Activated naive CD8-positive, alpha-beta T cell treated with anti-CD3 and anti-CD28 coated beads, Interleukin-2, amount 50 U/mL, for 24 hours (primary cell): ENCODE measurements at regions not wholly inside any gene's neighbourhood (a gene's known extent, or its start where the extent isn't known, plus 50 kb on each side); places are given as distances from the start of the nearest gene placed in this dataset.

ENCODE experiments used
- ATAC-seq: fragments of 150-1000 bp; cut with Tn5 transposase; one replicate; pipeline ENCODE4 v1.10.0; 2021
- DNase-seq: peaks from one replicate; pipeline ENCODE4 v3.0.0; 2021
- H3K27ac Mint-ChIP-seq: one replicate; pipeline ENCODE4 v1.8.0; 2021; ENCODE audit warnings: mild to moderate bottlenecking, mixed read lengths
- H3K27me3 Mint-ChIP-seq: one replicate; pipeline ENCODE4 v1.8.0; 2021; ENCODE audit warnings: mixed read lengths
- H3K36me3 Mint-ChIP-seq: one replicate; pipeline ENCODE4 v1.8.0; 2021; ENCODE audit warnings: low read depth, mixed read lengths
- H3K4me1 Mint-ChIP-seq: one replicate; pipeline ENCODE4 v1.8.0; 2021; ENCODE audit warnings: mixed read lengths
- H3K4me3 Mint-ChIP-seq: one replicate; pipeline ENCODE4 v1.8.0; 2021; ENCODE audit warnings: mild to moderate bottlenecking, moderate library complexity, mixed read lengths
- H3K9me3 Mint-ChIP-seq: one replicate; pipeline ENCODE4 v1.8.0; 2021; ENCODE audit warnings: mixed read lengths

DNA sequence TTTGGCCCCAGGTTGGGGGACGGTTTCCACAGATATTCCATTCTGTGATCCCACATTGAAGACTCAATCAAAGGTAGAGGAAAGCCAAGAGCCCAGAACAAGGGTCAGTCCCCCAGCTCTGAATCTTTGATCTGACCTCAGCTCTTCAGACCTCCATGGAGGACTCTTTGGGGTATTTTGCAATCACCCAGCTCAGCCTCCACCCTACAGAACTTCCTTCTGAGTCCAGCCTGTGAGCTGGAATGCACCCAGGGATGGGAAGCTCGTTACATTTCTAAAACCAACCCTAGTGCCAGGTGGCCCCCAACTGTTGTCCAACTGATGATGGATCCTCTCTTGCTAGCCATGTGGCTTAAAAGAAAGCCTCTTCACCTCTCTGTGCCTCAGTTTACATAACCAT lies 335.3 kb downstream of the MN1 start:
- Mint-ChIP-seq H3K27ac (no peak overlapping the region), H3K4me1 (no peaks in the 10 kb centered on the region), H3K36me3 (no peaks in the 10 kb centered on the region)

DNA sequence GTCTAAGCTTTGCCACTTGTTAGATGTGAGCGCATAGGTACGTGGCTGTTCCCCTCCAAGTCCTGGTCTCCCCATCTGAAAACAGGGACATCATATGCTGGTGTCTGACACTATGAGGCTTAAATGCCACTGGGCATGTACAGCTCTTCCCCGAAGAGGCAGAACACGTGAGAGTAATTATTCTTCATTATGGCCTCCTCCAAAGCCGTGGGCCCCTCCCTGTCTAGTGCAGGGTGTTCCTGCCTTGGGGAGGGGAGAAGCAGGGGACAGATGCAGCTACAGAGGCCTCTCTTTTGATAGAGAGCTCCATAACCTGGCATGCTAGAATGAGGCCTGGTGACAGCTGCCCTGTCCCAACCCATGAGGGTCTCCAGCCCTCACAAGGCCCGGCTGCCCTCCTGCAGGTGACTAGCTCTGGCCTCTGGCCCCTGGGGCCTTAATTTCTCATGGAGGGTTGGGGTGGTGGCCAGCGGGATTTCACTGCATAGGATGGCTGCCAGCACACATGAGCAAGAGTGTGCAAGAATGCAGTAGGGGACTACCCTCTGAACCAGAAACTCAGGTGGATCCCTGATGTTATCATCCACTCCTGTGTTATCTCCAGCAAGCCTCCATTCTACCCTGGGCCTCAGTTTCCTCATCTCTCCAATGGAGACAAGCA lies 334.6 kb downstream of the MN1 start:
- Mint-ChIP-seq H3K4me1 (no peaks in the 10 kb centered on the region), H3K36me3 (no peaks in the 10 kb centered on the region), H3K9me3 (no peaks in the 10 kb centered on the region), H3K27me3 (peaks cover 2% of the 10 kb centered on the region), H3K4me3 (no peak overlapping the region), H3K27ac (no peak overlapping the region)
- DNase-seq (no peak), ATAC-seq (no peak)

More for the DNA sequence above, 335.3 kb downstream of the MN1 start:
- no peak for ATAC-seq
- H3K27me3 Mint-ChIP-seq: peaks cover 3% of the 10 kb centered on the region
- H3K4me3 Mint-ChIP-seq: no peak overlapping the region
- no peak for DNase-seq
- H3K9me3 Mint-ChIP-seq: no peaks in the 10 kb centered on the region

DNA sequence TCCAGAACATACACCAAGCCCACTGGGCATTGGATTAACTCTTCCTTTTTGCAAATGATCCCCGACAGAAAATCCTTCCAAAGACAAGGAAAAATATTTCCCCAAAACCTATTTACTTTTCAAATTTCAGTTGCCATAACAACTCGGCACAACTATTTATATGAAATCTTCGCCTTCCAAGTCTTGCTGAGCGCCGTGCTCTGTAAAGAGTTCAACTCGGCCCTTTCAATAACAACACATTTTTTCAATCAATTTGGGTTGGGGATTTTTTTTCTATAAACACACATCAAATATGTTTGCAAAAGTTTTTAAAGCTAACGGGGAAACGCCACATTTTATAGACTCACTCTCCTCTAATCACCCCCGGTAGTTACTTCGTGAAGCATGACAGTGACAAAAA lies 333.8 kb downstream of the MN1 start:
- DNase-seq: no peak
- no peak for ATAC-seq
- Mint-ChIP-seq H3K36me3 (no peaks in the 10 kb centered on the region), H3K27ac (no peak overlapping the region), H3K4me1 (no peaks in the 10 kb centered on the region), H3K9me3 (no peaks in the 10 kb centered on the region), H3K4me3 (no peak overlapping the region), H3K27me3 (no peaks in the 10 kb centered on the region)

DNA sequence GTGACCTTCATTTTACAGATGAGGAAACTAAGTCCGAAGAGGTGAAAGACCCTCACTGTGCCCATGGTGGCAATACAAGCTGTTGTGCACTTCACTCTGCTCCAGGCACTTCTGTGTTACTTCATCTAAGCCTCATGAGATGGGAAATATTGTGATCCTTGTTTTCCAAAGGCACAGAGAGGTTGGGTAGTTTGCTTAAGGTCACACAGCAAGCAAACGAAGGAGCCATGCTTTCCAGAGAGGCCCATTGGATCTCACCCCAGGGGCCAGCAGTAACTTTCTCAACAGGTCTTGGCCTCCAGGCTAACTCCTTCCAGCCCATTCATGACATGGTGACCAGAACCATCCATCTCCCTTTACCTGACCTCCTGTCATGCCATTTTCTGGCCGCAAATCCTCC lies 332.8 kb downstream of the MN1 start:
- no peak overlapping the region for H3K27ac Mint-ChIP-seq
- no peaks in the 10 kb centered on the region for H3K36me3 Mint-ChIP-seq
- DNase-seq: no peak
- no peak for ATAC-seq
- no peaks in the 10 kb centered on the region for H3K27me3 Mint-ChIP-seq
- H3K4me1 Mint-ChIP-seq: no peaks in the 10 kb centered on the region
- H3K9me3 Mint-ChIP-seq: no peaks in the 10 kb centered on the region
- H3K4me3 Mint-ChIP-seq: no peak overlapping the region

DNA sequence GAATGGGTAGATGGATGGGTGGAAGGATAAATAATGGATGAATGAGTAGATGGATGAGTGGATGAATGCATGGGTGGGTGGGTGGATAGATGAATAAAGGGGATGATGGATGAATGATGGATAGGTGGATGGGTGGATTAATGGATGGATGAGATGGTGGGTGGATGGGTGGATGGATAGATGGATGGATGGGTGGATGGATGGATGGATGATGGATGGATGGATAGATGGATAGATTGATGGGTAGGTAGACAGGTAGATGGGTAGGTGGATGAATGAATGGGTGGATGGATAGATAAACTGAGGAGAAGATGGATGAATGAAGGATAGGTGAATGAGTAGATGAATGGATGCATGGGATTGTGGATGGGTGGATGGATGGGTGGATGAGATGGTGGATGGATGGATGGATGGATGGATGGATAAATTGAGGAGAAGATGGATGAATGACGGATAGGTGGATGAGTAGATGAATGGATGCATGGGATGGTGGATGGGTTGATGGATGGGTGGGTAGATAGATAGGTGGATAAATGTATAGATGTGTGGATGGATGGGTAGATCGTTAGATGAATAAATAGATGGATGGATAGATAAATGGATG lies 331.3 kb downstream of the MN1 start:
- no peak for ATAC-seq
- no peak for DNase-seq
- no peaks in the 10 kb centered on the region for H3K9me3 Mint-ChIP-seq
- no peaks in the 10 kb centered on the region for H3K27me3 Mint-ChIP-seq
- no peaks in the 10 kb centered on the region for H3K4me1 Mint-ChIP-seq
- H3K27ac Mint-ChIP-seq: no peak overlapping the region
- no peak overlapping the region for H3K4me3 Mint-ChIP-seq
- no peaks in the 10 kb centered on the region for H3K36me3 Mint-ChIP-seq

DNA sequence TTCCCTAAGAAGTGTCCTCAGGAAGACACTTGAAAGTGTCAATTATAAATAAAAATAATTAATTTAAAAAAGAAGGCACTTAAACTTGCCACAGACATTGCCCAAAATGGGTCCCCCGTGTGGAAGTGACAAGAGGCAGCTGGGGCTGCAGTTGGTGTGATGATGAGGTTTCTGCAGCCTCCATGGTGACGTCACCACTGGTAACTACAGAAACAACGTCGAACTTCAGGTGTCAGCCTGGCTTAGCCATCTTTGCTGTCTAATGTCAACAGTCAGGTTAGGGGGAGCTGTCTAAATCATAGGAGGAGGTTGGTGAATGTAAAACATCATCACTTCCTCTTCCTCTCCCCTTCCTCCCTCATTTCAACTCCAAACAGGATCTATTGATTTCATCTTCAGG lies 328.6 kb downstream of the MN1 start:
- H3K27me3 Mint-ChIP-seq: no peaks in the 10 kb centered on the region
- H3K4me3 Mint-ChIP-seq: no peak overlapping the region
- H3K27ac Mint-ChIP-seq: no peak overlapping the region
- H3K9me3 Mint-ChIP-seq: no peaks in the 10 kb centered on the region
- DNase-seq (no peak), ATAC-seq (no peak)
- no peaks in the 10 kb centered on the region for H3K36me3 Mint-ChIP-seq
- H3K4me1 Mint-ChIP-seq: no peaks in the 10 kb centered on the region

DNA sequence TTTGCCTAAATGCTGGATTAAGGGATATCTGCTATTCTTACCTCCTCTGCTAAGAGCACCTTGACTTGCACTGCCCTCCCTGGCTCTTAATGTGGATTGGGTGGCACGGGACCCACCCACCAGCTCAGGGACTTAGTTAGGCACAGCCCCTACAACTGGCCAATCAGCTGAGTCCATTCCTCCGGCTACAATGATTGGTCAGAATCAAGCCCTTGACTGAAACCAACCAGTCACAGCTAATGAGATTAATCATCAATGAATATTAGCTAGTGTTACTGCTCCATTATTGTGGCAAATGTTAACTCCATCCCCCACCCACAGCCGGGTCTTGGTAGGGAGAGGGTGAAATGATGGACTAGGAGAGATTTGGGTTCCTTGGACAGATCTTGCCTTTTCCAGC lies 328.0 kb downstream of the MN1 start:
- no peak overlapping the region for H3K27ac Mint-ChIP-seq
- no peaks in the 10 kb centered on the region for H3K27me3 Mint-ChIP-seq
- no peak for DNase-seq
- ATAC-seq: no peak
- H3K4me3 Mint-ChIP-seq: no peak overlapping the region
- H3K9me3 Mint-ChIP-seq: no peaks in the 10 kb centered on the region
- no peaks in the 10 kb centered on the region for H3K4me1 Mint-ChIP-seq
- H3K36me3 Mint-ChIP-seq: no peaks in the 10 kb centered on the region

DNA sequence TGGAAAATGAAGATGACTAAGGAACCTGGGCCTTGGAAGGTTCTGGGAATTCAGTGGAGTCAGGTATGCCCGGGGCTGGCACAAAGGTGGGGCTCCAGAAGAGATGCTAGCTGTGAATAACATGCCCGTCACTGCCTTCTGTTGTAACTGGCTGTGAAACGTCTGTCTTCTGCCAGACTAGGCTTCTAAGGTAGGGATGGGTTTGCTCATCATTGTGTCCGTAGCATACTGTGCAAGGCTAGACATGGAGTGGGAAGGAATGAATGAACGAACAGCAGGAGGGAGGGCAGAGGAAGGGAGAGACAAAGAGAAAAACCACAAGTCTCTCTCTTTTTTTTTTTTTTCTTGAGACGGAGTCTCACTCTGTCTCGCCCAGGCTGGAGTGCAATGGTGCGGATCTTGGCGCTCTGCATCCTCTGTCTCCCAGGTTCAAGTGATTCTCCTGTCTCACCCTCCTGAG lies 327.4 kb downstream of the MN1 start:
- no peak for DNase-seq
- no peaks in the 10 kb centered on the region for H3K4me1 Mint-ChIP-seq

DNA sequence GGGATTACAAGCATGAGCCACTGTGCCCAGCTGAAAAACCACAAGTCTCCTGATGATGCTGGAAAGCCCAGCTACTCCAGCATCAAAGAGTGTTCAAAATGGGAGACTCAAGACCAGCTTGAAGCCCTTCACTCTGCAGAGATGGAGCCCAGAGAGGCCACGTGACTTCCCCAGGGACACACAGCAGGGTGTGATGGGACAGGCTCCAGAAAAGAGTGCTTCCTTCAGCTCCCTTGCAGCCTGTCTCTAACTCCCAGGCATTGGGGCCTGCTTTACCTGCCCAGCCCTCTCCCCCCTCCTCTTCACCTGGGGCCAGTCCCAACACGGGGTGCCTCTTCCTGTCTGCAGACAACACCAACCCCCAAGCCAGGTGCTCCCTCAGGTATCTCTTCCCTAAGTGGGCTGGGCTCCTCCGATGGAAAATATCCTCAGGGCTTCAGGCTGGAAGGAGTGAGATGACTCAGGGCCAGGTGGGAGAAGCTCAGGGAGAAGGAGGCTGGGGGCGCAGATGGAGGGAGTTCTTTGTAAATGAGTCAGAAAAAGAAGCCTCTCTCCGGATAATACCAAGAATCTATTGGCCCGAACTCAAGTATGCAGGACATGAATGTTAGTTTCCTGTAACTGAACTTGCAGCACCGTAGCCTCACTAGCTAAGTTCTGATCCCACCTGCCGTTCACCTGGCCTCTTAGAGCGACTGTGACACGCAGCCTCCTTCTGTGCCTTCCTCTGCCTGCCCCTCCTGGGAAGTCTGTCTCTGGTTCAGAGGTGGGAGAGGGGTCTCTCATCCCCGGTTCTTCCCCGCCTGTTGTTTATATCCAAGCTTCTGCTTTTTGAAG lies 326.6 kb downstream of the MN1 start:
- H3K27me3 Mint-ChIP-seq: no peaks in the 10 kb centered on the region
- H3K27ac Mint-ChIP-seq: no peak overlapping the region
- no peaks in the 10 kb centered on the region for H3K4me1 Mint-ChIP-seq
- H3K36me3 Mint-ChIP-seq: no peaks in the 10 kb centered on the region
- ATAC-seq (no peak), DNase-seq (no peak)
- no peak overlapping the region for H3K4me3 Mint-ChIP-seq
- no peaks in the 10 kb centered on the region for H3K9me3 Mint-ChIP-seq

More for the DNA sequence above, 327.4 kb downstream of the MN1 start:
- ATAC-seq: no peak
- Mint-ChIP-seq H3K27ac (no peak overlapping the region), H3K27me3 (no peaks in the 10 kb centered on the region), H3K9me3 (no peaks in the 10 kb centered on the region), H3K36me3 (no peaks in the 10 kb centered on the region), H3K4me3 (no peak overlapping the region)

DNA sequence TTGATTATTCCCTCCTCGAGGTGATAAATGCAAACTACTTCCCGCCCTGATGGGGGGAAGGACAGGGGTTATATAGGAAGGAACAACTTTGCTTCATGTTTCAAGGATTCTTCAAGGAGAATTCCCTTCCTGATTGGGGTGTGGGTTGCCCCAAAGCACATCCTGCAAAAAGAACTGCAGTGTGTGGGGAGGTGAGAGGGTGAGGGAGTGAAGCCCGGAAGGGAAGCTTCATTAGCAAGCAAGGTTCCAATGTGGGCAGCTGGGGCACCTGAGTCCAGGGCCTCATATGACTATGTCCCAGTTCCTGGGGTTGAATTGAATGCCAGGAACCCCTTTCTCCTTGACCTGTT lies 326.0 kb downstream of the MN1 start:
- H3K4me3 Mint-ChIP-seq: no peak overlapping the region
- H3K9me3 Mint-ChIP-seq: no peaks in the 10 kb centered on the region
- no peaks in the 10 kb centered on the region for H3K36me3 Mint-ChIP-seq
- no peak overlapping the region for H3K27ac Mint-ChIP-seq
- no peaks in the 10 kb centered on the region for H3K4me1 Mint-ChIP-seq
- DNase-seq (no peak), ATAC-seq (no peak)
- no peaks in the 10 kb centered on the region for H3K27me3 Mint-ChIP-seq

DNA sequence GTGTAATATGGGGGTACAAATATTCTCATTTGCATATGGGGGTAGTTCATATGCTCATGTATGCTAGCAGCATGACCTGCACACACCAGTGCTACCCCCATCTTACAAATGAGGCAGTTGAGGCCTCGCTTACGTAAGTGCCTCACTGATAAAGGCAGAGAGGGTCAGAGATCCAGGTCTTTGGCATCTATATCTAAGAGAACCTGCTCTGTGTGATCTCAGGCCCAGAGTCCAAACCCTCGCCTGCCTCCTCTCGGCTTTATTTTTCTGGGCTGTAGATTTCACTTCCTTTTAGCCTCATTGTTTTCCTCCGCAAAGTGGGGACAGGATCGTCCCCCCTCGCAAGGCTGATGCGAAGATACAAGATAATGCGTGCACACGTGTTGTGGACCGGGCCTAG lies 325.2 kb downstream of the MN1 start:
- Mint-ChIP-seq H3K27ac (no peak overlapping the region), H3K4me1 (no peaks in the 10 kb centered on the region), H3K4me3 (no peak overlapping the region), H3K27me3 (no peaks in the 10 kb centered on the region), H3K36me3 (no peaks in the 10 kb centered on the region), H3K9me3 (no peaks in the 10 kb centered on the region)
- no peak for DNase-seq
- no peak for ATAC-seq

DNA sequence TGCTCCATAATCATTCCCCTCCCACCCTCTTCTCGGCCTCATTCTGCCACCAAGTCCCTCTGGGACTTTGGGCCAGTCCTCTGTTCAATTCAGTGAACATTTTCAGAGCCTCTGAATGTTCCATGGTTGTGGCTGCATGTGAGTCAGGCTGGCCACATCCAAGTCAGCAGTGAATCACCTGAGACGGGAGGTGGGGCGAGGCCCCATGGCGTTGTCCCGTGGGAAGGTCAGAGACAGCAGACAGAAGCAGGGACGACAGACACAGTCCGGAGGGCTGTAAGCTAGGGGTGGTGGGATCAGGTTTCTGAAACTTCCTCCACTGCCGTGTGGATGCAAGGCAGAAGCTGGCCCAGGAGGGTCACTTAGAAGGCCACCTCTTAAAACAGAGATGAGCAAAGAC lies 324.8 kb downstream of the MN1 start:
- Mint-ChIP-seq H3K27ac (no peak overlapping the region), H3K4me3 (no peak overlapping the region), H3K4me1 (no peaks in the 10 kb centered on the region), H3K27me3 (no peaks in the 10 kb centered on the region), H3K9me3 (no peaks in the 10 kb centered on the region), H3K36me3 (no peaks in the 10 kb centered on the region)
- no peak for ATAC-seq
- no peak for DNase-seq

DNA sequence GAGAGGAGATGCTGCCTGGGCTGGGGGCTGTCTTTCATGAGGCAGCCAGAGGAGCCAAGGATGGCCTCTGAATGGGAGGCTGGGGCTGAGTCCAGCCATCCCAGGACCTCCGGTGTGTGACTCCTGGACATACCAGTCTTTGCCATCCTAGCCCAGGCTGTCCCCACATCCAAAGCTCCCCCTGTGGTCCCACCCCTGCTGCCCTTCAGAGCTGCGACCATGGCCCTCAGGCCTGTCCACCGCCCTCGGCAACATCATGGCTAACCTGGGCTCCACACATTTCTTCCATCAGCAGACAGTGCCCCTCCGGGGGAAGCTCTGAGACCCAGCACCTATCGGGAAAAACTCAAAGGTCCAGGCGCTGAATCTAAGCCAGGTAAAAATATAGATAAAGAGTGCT lies 324.4 kb downstream of the MN1 start:
- no peaks in the 10 kb centered on the region for H3K27me3 Mint-ChIP-seq
- no peaks in the 10 kb centered on the region for H3K4me1 Mint-ChIP-seq
- H3K4me3 Mint-ChIP-seq: no peak overlapping the region
- no peaks in the 10 kb centered on the region for H3K9me3 Mint-ChIP-seq
- ATAC-seq (no peak), DNase-seq (no peak)
- no peak overlapping the region for H3K27ac Mint-ChIP-seq
- no peaks in the 10 kb centered on the region for H3K36me3 Mint-ChIP-seq

DNA sequence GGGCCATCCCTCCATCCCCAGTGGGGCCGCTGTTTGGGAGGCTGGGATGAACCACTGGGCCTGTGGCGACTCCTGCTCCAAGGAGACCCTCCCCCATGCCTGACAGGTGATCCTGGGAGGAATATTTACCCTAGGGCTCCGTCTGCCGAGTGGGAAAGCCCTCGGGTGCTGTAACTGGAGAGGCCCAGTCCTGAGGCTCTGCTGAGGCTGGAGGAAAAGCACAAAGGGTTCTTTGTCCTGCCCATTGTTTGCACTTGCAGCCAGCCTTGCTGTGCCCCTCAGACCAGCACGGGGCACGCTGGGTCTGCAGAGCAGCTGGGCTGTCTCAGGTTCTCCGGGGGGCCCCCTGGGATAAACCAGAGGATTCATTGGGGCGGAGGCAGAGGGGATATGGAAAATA lies 321.1 kb downstream of the MN1 start:
- Mint-ChIP-seq H3K4me1 (no peaks in the 10 kb centered on the region), H3K4me3 (no peak overlapping the region), H3K36me3 (no peaks in the 10 kb centered on the region), H3K9me3 (no peaks in the 10 kb centered on the region), H3K27me3 (peaks cover 2% of the 10 kb centered on the region), H3K27ac (no peak overlapping the region)
- ATAC-seq (no peak), DNase-seq (no peak)

DNA sequence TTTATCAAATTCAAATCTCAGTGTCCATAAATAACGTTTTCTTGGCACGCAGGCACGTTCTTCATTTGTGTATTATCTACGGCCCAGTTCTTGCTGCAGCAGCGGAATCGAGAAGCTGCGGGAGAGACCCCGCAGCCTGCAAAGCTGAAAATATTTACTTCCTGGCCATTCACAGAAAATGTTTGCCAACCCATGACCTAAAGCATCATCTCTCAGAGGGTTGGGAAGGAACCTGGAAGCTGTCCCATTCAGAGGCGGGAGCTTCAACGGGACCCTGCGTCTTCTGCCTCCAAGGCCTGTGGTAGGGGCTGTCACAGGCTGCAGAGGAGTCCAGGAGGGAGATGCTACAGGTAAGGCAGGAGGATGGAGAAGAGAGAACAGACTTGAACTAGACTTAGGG lies 319.2 kb downstream of the MN1 start:
- no peak overlapping the region for H3K27ac Mint-ChIP-seq
- H3K4me3 Mint-ChIP-seq: no peak overlapping the region
- H3K4me1 Mint-ChIP-seq: no peaks in the 10 kb centered on the region
- no peaks in the 10 kb centered on the region for H3K9me3 Mint-ChIP-seq
- H3K27me3 Mint-ChIP-seq: peaks cover 6% of the 10 kb centered on the region
- H3K36me3 Mint-ChIP-seq: no peaks in the 10 kb centered on the region
- ATAC-seq: no peak
- DNase-seq: no peak
